GM23248 (cell line): ENCODE measurements at regions not wholly inside any gene's neighbourhood (a gene's known extent, or its start where the extent isn't known, plus 50 kb on each side); places are given as distances from the start of the nearest gene placed in this dataset.

Source experiments
- DNase-seq: peaks from one replicate; pipeline ENCODE4 v3.0.0-alpha.2; 2015
- H2AFZ ChIP-seq: fragments of 200-600 bp; sonication (generic); 2 replicates; pipeline ENCODE4 v1.6.1; 2016; ENCODE audit warnings: antibody characterized with exemption
- H3F3A ChIP-seq: fragments of 200-600 bp; sonication (generic); 2 replicates; pipeline ENCODE4 v1.6.1; 2016; ENCODE audit warnings: mild to moderate bottlenecking, antibody characterized with exemption, mixed run types; ENCODE audit not compliant: insufficient read depth
- H3K27ac ChIP-seq: fragments of 200-600 bp; sonication (generic); 2 replicates; pipeline ENCODE4 v1.5.1; 2016; ENCODE audit warnings: mild to moderate bottlenecking
- H3K27me3 ChIP-seq: fragments of 200-600 bp; sonication (generic); replicated peaks from 2 replicates; pipeline ENCODE4 v1.6.1; 2016; ENCODE audit warnings: mild to moderate bottlenecking; ENCODE audit not compliant: insufficient read depth
- H3K36me3 ChIP-seq: fragments of 200-600 bp; sonication (generic); 2 replicates; pipeline ENCODE4 v1.6.1; 2016; ENCODE audit warnings: low read depth, mild to moderate bottlenecking
- H3K4me1 ChIP-seq: fragments of 200-600 bp; sonication (generic); 2 replicates; pipeline ENCODE4 v1.6.1; 2016; ENCODE audit warnings: mild to moderate bottlenecking; ENCODE audit not compliant: insufficient read depth
- H3K4me2 ChIP-seq: fragments of 200-600 bp; sonication (generic); one replicate; pipeline ENCODE4 v1.6.1; 2016; ENCODE audit warnings: mild to moderate bottlenecking; ENCODE audit not compliant: unreplicated experiment
- H3K4me3 ChIP-seq: fragments of 200-600 bp; sonication (generic); 2 replicates; pipeline ENCODE4 v1.5.1; 2016; ENCODE audit warnings: mild to moderate bottlenecking
- H3K79me2 ChIP-seq: fragments of 200-600 bp; sonication (generic); 2 replicates; pipeline ENCODE4 v1.6.1; 2016; ENCODE audit warnings: mild to moderate bottlenecking; ENCODE audit not compliant: insufficient read depth
- H3K9ac ChIP-seq: fragments of 200-600 bp; sonication (generic); 2 replicates; pipeline ENCODE4 v1.6.1; 2016; ENCODE audit warnings: mild to moderate bottlenecking
- H3K9me2 ChIP-seq: fragments of 200-600 bp; sonication (generic); 2 replicates; pipeline ENCODE4 v1.6.1; 2016; ENCODE audit warnings: mixed run types, mild to moderate bottlenecking, moderate library complexity; ENCODE audit not compliant: insufficient read depth
- H3K9me3 ChIP-seq: fragments of 200-600 bp; sonication (generic); one replicate; pipeline ENCODE4 v1.6.1; 2017; ENCODE audit warnings: low read depth
- H4K20me1 ChIP-seq: fragments of 200-600 bp; sonication (generic); 2 replicates; pipeline ENCODE4 v1.6.0; 2016; ENCODE audit not compliant: insufficient read depth
- EZH2 ChIP-seq: fragments of 200-600 bp; sonication (generic); IDR thresholded peaks from 2 replicates; pipeline ENCODE4 v1.6.1; 2018; ENCODE audit warnings: antibody characterized with exemption, mild to moderate bottlenecking; ENCODE audit not compliant: insufficient read depth, poor library complexity, severe bottlenecking
- EZH2phosphoT487 ChIP-seq: fragments of 200-600 bp; sonication (generic); IDR thresholded peaks from 2 replicates; pipeline ENCODE4 v1.6.1; 2018; ENCODE audit warnings: antibody characterized with exemption, moderate library complexity, mild to moderate bottlenecking, low read depth; ENCODE audit not compliant: insufficient read depth
- WGBS, 2 experiments: methylation state at CpG; one replicate each; pipeline ENCODE4 v1.1.6; 2015 to 2017; ENCODE audit warnings: low lambda C conversion rate in 2 of 2, low coverage in 1 of 2; ENCODE audit errors: missing lambda C conversion rate in 2 of 2; 5-methylcytosine and 5-hydroxymethylcytosine counted together
- in situ Hi-C: fragments of 300-500 bp; cut with MboI; formaldehyde crosslinking; loops from 2 replicates; pipeline ENCODE4 v1.15.0; 2020

DNA sequence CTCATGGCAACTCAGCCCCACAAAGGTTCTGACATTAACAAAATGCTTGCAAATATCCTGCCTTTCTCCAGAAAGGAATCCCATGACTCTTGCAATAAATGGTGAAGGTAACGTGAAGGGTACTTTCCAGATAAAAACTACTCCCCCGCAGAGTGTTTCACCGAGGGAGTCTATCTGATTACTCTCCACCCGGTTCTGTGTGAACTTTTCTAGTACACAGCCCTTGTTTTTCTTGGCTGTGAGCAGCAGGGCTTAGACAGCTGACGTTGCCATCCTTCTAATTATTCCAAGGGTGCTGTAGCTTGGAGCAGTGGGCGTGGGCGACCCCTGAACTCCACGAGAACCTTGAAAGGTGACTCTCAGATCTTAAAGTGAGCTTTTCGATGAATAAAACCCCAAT, 276.0 kb upstream of the IRX4 start:
- H3F3A ChIP-seq, result no peaks in the 10 kb centered on the region
- no peaks in the 10 kb centered on the region for H4K20me1 ChIP-seq
- H3K4me3 ChIP-seq, result no peak overlapping the region
- no peak overlapping the region for H3K9ac ChIP-seq
- H2AFZ ChIP-seq, result no peak overlapping the region
- no peak for DNase-seq
- H3K27ac ChIP-seq, result no peak overlapping the region
- WGBS, 2 experiments, result 20 to 26% methylated on average over 9 of the region's 9 CpGs
- H3K4me2 ChIP-seq, result no peak overlapping the region
- TF ChIP-seq EZH2 (no peak), EZH2phosphoT487 (no peak)
- no peaks in the 10 kb centered on the region for H3K4me1 ChIP-seq
- no peaks in the 10 kb centered on the region for H3K79me2 ChIP-seq
- H3K27me3 ChIP-seq, result no peaks in the 10 kb centered on the region
- H3K9me3 ChIP-seq, result no peaks in the 10 kb centered on the region
- in situ Hi-C loops, result no loop called here
- H3K36me3 ChIP-seq, result no peaks in the 10 kb centered on the region
- no peaks in the 10 kb centered on the region for H3K9me2 ChIP-seq

DNA sequence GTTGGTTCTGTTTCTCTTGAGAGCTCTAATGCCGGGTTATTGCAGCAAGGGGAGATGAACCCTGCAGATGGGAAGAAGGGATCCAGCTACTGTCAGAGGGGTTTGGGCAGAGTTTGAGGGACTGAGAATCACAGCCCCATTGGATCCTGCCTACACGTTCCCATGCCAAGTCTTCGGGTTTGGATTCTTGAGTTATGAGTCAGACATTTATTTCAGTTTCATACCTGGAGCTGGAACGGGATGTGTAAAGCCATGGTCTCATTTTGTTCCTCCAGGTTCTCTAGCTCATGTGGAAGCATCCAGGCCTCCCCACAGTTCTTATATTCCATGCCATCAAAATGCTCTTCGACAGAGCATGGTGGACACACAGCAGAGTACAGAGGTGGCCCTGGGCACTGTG, 275.4 kb upstream of the IRX4 start:
- H3F3A ChIP-seq, result no peaks in the 10 kb centered on the region
- TF ChIP-seq EZH2phosphoT487 (no peak), EZH2 (no peak)
- H3K27ac ChIP-seq, result no peak overlapping the region
- no peak overlapping the region for H3K9ac ChIP-seq
- no peaks in the 10 kb centered on the region for H4K20me1 ChIP-seq
- no peaks in the 10 kb centered on the region for H3K36me3 ChIP-seq
- no peaks in the 10 kb centered on the region for H3K4me1 ChIP-seq
- no peak overlapping the region for H3K4me3 ChIP-seq
- H3K9me2 ChIP-seq, result no peaks in the 10 kb centered on the region
- H3K79me2 ChIP-seq, result no peaks in the 10 kb centered on the region
- no peak overlapping the region for H2AFZ ChIP-seq
- in situ Hi-C loops, result no loop called here
- H3K27me3 ChIP-seq, result no peaks in the 10 kb centered on the region
- H3K4me2 ChIP-seq, result no peak overlapping the region
- 36 to 39% methylated on average over 5 of the region's 5 CpGs for WGBS, 2 experiments
- no peak for DNase-seq
- no peaks in the 10 kb centered on the region for H3K9me3 ChIP-seq

DNA sequence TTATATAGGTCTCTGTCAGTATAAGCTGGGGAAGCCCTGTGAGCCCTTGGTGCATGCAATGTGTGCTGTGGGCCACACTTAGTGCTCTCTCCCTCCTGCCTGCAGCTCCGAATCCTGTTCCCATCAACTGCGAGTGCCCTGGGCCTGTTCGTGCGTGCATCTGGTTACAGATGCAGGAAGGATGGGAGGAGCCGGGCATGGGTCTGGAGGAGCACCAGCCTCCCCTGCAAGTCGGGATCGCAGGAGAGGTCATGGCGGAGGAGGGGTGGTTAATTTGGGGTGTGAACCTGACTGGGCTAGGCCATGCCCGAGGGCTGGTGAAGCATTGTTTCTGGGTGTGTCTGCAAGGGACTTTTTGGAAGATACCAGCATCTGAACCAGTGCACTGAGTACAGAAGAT, 274.6 kb upstream of the IRX4 start:
- Histone ChIP-seq H3K79me2 (no peaks in the 10 kb centered on the region), H3K9ac (no peak overlapping the region), H3K4me3 (no peak overlapping the region), H3K4me2 (no peak overlapping the region), H3K4me1 (no peaks in the 10 kb centered on the region), H3K27me3 (no peaks in the 10 kb centered on the region), H2AFZ (no peak overlapping the region), H3K9me2 (no peaks in the 10 kb centered on the region), H3K36me3 (no peaks in the 10 kb centered on the region), H3F3A (no peaks in the 10 kb centered on the region), H3K9me3 (no peaks in the 10 kb centered on the region), H3K27ac (no peak overlapping the region), H4K20me1 (no peaks in the 10 kb centered on the region)
- DNase-seq, result no peak
- TF ChIP-seq EZH2 (no peak), EZH2phosphoT487 (no peak)
- WGBS, 2 experiments, result 57 to 66% methylated on average over 9 of the region's 9 CpGs
- in situ Hi-C loops, result no loop called here

DNA sequence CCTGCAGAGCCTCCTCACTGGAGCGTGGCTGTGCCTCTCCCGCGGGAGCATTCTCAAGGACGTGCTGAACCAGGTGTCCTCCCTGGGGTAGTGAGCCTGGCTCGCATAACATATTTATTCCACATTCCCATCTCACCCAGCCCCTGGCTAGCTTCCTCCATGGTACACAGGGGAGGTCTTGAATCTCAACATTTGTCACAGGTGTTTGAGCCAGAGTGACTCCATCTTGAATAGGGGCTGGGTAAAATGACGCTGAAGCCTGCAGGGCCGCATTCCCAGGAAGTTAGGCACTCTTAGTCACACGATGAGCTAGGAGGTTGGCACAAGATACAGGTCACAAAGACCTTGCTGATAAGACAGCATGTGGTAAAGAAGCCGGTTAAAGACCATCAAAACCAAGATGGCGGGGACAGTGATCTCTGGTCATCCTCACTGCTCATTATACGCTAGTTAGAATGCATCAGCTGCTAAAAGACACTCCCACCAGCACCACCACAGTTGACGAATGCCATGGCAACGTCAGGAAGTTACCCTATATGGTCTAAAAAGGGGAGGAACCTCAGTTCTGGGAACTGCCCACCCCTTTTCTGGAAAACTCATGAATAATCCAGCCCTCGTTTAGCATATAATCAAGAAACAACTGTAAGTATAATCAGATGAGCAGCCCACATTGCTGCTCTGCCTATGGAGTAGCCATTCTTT, 273.8 kb upstream of the IRX4 start:
- in situ Hi-C loops, result no loop called here
- Histone ChIP-seq H3K4me3 (no peak overlapping the region), H3K9me3 (no peaks in the 10 kb centered on the region), H3K9me2 (no peaks in the 10 kb centered on the region), H3K79me2 (no peaks in the 10 kb centered on the region), H4K20me1 (no peaks in the 10 kb centered on the region), H3K27ac (no peak overlapping the region), H2AFZ (no peak overlapping the region), H3F3A (no peaks in the 10 kb centered on the region), H3K27me3 (no peaks in the 10 kb centered on the region), H3K36me3 (no peaks in the 10 kb centered on the region), H3K9ac (no peak overlapping the region), H3K4me1 (no peaks in the 10 kb centered on the region), H3K4me2 (no peak overlapping the region)
- WGBS, 2 experiments, result 59 to 65% methylated on average over 14 of the region's 14 CpGs
- TF ChIP-seq EZH2phosphoT487, result no peak
- no peak for TF ChIP-seq EZH2
- DNase-seq, result no peak

DNA sequence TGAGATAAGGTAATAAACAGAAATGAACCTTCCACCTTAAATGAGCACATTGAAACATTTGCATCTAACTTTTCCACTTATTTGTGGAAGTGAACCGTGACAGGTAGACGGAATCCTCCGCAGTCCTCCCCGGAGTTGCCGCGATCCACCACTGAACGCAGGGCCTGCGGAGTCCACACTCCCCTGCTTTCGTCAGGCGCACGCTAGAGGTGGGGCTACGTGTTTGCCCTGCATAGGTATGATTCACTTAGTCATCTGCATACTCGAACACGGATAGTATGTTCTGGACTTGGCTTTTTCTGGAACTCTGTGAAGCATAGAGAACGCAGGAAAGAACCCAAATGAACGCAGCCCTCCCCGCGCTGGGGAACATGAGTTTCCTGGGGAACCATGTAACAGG, 272.8 kb upstream of the IRX4 start:
- TF ChIP-seq EZH2, result no peak
- Histone ChIP-seq H2AFZ (no peak overlapping the region), H3K27ac (no peak overlapping the region), H3K4me3 (no peak overlapping the region), H3K4me1 (no peaks in the 10 kb centered on the region), H3K79me2 (no peaks in the 10 kb centered on the region), H3K9ac (no peak overlapping the region), H3K9me2 (no peaks in the 10 kb centered on the region), H3K4me2 (no peak overlapping the region), H3K27me3 (no peaks in the 10 kb centered on the region), H3K9me3 (no peaks in the 10 kb centered on the region), H3F3A (no peaks in the 10 kb centered on the region), H4K20me1 (no peaks in the 10 kb centered on the region), H3K36me3 (no peaks in the 10 kb centered on the region)
- in situ Hi-C loops, result no loop called here
- no peak for DNase-seq
- 79 to 82% methylated on average over 18 of the region's 18 CpGs for WGBS, 2 experiments
